Karpas-422 (cell line): ENCODE measurements at regions not wholly inside any gene's neighbourhood (a gene's known extent, or its start where the extent isn't known, plus 50 kb on each side); places are given as distances from the start of the nearest gene placed in this dataset.
"Not testable (repeated sequence)": the region's sequence is repeated elsewhere in the genome, so short reads cannot be mapped to it uniquely, and the experiment has no call there.

ENCODE experiments used
- DNase-seq: peaks from one replicate; pipeline ENCODE4 v3.0.0-alpha.2; 2015
- H2AFZ ChIP-seq: fragments of 200-600 bp; sonication (generic); 2 replicates; pipeline ENCODE4 v1.6.1; 2014; ENCODE audit warnings: antibody characterized with exemption, low read length, mixed read lengths
- H3K27ac ChIP-seq: fragments of 200-600 bp; sonication (generic); 2 replicates; pipeline ENCODE4 v1.5.1; 2014; ENCODE audit warnings: mild to moderate bottlenecking, low read length, moderate library complexity
- H3K27me3 ChIP-seq: fragments of 200-600 bp; sonication (generic); 2 replicates; pipeline ENCODE4 v1.6.1; 2014; ENCODE audit warnings: low read length, mixed read lengths
- H3K36me3 ChIP-seq: fragments of 200-600 bp; sonication (generic); 2 replicates; pipeline ENCODE4 v1.6.1; 2014; ENCODE audit warnings: low read length, mixed read lengths; ENCODE audit not compliant: insufficient read depth
- H3K4me1 ChIP-seq: fragments of 200-600 bp; sonication (generic); 2 replicates; pipeline ENCODE4 v1.6.1; 2014; ENCODE audit warnings: mild to moderate bottlenecking, low read length, mixed read lengths
- H3K4me2 ChIP-seq: fragments of 200-600 bp; sonication (generic); 2 replicates; pipeline ENCODE4 v1.6.1; 2014; ENCODE audit warnings: low read length, low read depth, mild to moderate bottlenecking; ENCODE audit not compliant: poor library complexity, severe bottlenecking
- H3K4me3 ChIP-seq: fragments of 200-600 bp; sonication (generic); 2 replicates; pipeline ENCODE4 v1.5.1; 2014; ENCODE audit warnings: mild to moderate bottlenecking, antibody characterized with exemption, low read length, mixed read lengths
- H3K79me2 ChIP-seq: fragments of 200-600 bp; sonication (generic); 2 replicates; pipeline ENCODE4 v1.6.1; 2014; ENCODE audit warnings: mild to moderate bottlenecking, low read length, mixed read lengths
- H3K9ac ChIP-seq: fragments of 200-600 bp; sonication (generic); 2 replicates; pipeline ENCODE4 v1.6.0; 2014; ENCODE audit warnings: low read length
- H3K9me2 ChIP-seq: fragments of 200-600 bp; sonication (generic), shearing (Covaris generic); replicated peaks from 2 replicates; pipeline ENCODE4 v1.6.0; 2014; ENCODE audit warnings: mild to moderate bottlenecking, low read length, moderate library complexity; ENCODE audit not compliant: insufficient read depth
- H3K9me3 ChIP-seq: fragments of 300-700, 200-600 bp; sonication (generic); 2 replicates; pipeline ENCODE4 v1.6.1; 2014; ENCODE audit warnings: low read length, mixed read lengths
- H4K20me1 ChIP-seq: fragments of 200-600 bp; sonication (generic); 2 replicates; pipeline ENCODE4 v1.6.1; 2014; ENCODE audit warnings: mild to moderate bottlenecking, antibody characterized with exemption, low read length, low read depth; ENCODE audit not compliant: insufficient read depth

- DNase-seq = no peak
- Histone ChIP-seq H3K9me3 (no peaks in the 10 kb centered on the region), H3K4me3 (no peak overlapping the region), H3K27me3 (no peaks in the 10 kb centered on the region), H3K9me2 (no peaks in the 10 kb centered on the region), H3K36me3 (no peaks in the 10 kb centered on the region), H4K20me1 (no peaks in the 10 kb centered on the region), H3K4me1 (no peaks in the 10 kb centered on the region), H3K4me2 (no peak overlapping the region), H3K9ac (no peak overlapping the region), H3K27ac (no peak overlapping the region), H3K79me2 (no peaks in the 10 kb centered on the region), H2AFZ (no peak overlapping the region)
Observed at GRCh38 chr3:75295013-75295412, 369.1 kb upstream of the FRG2C start.

GRCh38 chr3:75296858-75297257, 367.3 kb upstream of the FRG2C start:
- Histone ChIP-seq H3K4me1 (no peaks in the 10 kb centered on the region), H3K27ac (no peak overlapping the region), H3K36me3 (no peaks in the 10 kb centered on the region), H3K4me3 (no peak overlapping the region), H2AFZ (no peak overlapping the region), H3K79me2 (no peaks in the 10 kb centered on the region), H3K9me3 (no peaks in the 10 kb centered on the region), H3K4me2 (no peak overlapping the region), H3K27me3 (no peaks in the 10 kb centered on the region), H4K20me1 (no peaks in the 10 kb centered on the region), H3K9ac (no peak overlapping the region), H3K9me2 (no peaks in the 10 kb centered on the region)
- DNase-seq = no peak

- no peaks in the 10 kb centered on the region for H3K36me3 ChIP-seq
- no peak overlapping the region for H3K9ac ChIP-seq
- H3K79me2 ChIP-seq = no peaks in the 10 kb centered on the region
- H3K4me1 ChIP-seq = no peaks in the 10 kb centered on the region
- no peak for DNase-seq
- no peaks in the 10 kb centered on the region for H3K9me3 ChIP-seq
- no peaks in the 10 kb centered on the region for H4K20me1 ChIP-seq
- no peak overlapping the region for H3K4me2 ChIP-seq
- no peak overlapping the region for H3K4me3 ChIP-seq
- H2AFZ ChIP-seq = no peak overlapping the region
- no peak overlapping the region for H3K27ac ChIP-seq
- H3K9me2 ChIP-seq = no peaks in the 10 kb centered on the region
- no peaks in the 10 kb centered on the region for H3K27me3 ChIP-seq
Observed at GRCh38 chr3:75300606-75301005, 363.5 kb upstream of the FRG2C start.

GRCh38 chr3:75301050-75301449, 363.1 kb upstream of the FRG2C start:
- H3K36me3 ChIP-seq, H3K4me1 ChIP-seq, H4K20me1 ChIP-seq, H3K4me2 ChIP-seq, H3K9me3 ChIP-seq, H3K4me3 ChIP-seq, H3K9ac ChIP-seq, H3K27me3 ChIP-seq, H3K27ac ChIP-seq, DNase-seq, H3K79me2 ChIP-seq, H3K9me2 ChIP-seq, H2AFZ ChIP-seq: not testable (repeated sequence)

GRCh38 chr3:75303741-75304140, 360.4 kb upstream of the FRG2C start:
- Histone ChIP-seq H3K36me3 (no peaks in the 10 kb centered on the region), H3K9ac (no peak overlapping the region), H3K27ac (no peak overlapping the region), H3K9me3 (no peaks in the 10 kb centered on the region), H3K27me3 (no peaks in the 10 kb centered on the region), H2AFZ (no peak overlapping the region), H3K4me1 (no peaks in the 10 kb centered on the region), H3K4me2 (no peak overlapping the region), H3K79me2 (no peaks in the 10 kb centered on the region), H4K20me1 (no peaks in the 10 kb centered on the region), H3K4me3 (no peak overlapping the region), H3K9me2 (no peaks in the 10 kb centered on the region)
- DNase-seq = no peak

GRCh38 chr3:75305901-75306300, 358.2 kb upstream of the FRG2C start:
- no peaks in the 10 kb centered on the region for H3K9me3 ChIP-seq
- no peaks in the 10 kb centered on the region for H3K79me2 ChIP-seq
- H3K4me1 ChIP-seq = no peaks in the 10 kb centered on the region
- H3K9ac ChIP-seq = no peak overlapping the region
- no peak for DNase-seq
- no peaks in the 10 kb centered on the region for H3K27me3 ChIP-seq
- H4K20me1 ChIP-seq = no peaks in the 10 kb centered on the region
- no peak overlapping the region for H3K27ac ChIP-seq
- no peak overlapping the region for H3K4me3 ChIP-seq
- H3K9me2 ChIP-seq = no peaks in the 10 kb centered on the region
- H3K36me3 ChIP-seq = no peaks in the 10 kb centered on the region
- no peak overlapping the region for H2AFZ ChIP-seq
- no peak overlapping the region for H3K4me2 ChIP-seq

GRCh38 chr3:75311306-75311705, 352.8 kb upstream of the FRG2C start:
- H2AFZ ChIP-seq, H3K4me3 ChIP-seq, H3K9ac ChIP-seq, H3K9me3 ChIP-seq, H3K36me3 ChIP-seq, H3K9me2 ChIP-seq, H4K20me1 ChIP-seq, H3K4me2 ChIP-seq, H3K4me1 ChIP-seq, DNase-seq, H3K79me2 ChIP-seq, H3K27ac ChIP-seq, H3K27me3 ChIP-seq: not testable (repeated sequence)

GRCh38 chr3:75312469-75312868, 351.7 kb upstream of the FRG2C start:
- DNase-seq, H3K9me3 ChIP-seq, H2AFZ ChIP-seq, H3K9me2 ChIP-seq, H3K27me3 ChIP-seq, H3K9ac ChIP-seq, H3K79me2 ChIP-seq, H3K4me2 ChIP-seq, H3K36me3 ChIP-seq, H3K27ac ChIP-seq, H4K20me1 ChIP-seq, H3K4me3 ChIP-seq, H3K4me1 ChIP-seq: not testable (repeated sequence)

- not testable (repeated sequence) for H4K20me1 ChIP-seq, H3K9ac ChIP-seq, H3K4me2 ChIP-seq, H3K9me2 ChIP-seq, H3K79me2 ChIP-seq, H3K36me3 ChIP-seq, DNase-seq, H3K27me3 ChIP-seq, H3K27ac ChIP-seq, H3K4me3 ChIP-seq, H2AFZ ChIP-seq, H3K9me3 ChIP-seq, H3K4me1 ChIP-seq
Observed at GRCh38 chr3:75319776-75320175, 344.4 kb upstream of the FRG2C start.
